ENCODE measurements at regions not wholly inside any gene's neighbourhood (a gene's known extent, or its start where the extent isn't known, plus 50 kb on each side); places are given as distances from the start of the nearest gene placed in this dataset.

GRCh38 chr6:72559555-72559954 is 62.3 kb upstream of the KCNQ5 start:
- H4K91ac ChIP-seq (ENCODE audit: insufficient read depth, low read depth, low read length), result no peak overlapping the region
- H2BK5ac ChIP-seq (ENCODE audit: low read depth, low read length, poor library complexity, severe bottlenecking), result no peak overlapping the region
- H3K27ac ChIP-seq (ENCODE audit: insufficient read depth, low read length), result no peak overlapping the region
- no peak overlapping the region for H3K56ac ChIP-seq (ENCODE audit: extremely low read depth, insufficient read depth, low read length)
- H3K9me3 ChIP-seq (ENCODE audit: control insufficient read depth, insufficient read depth, low read length), result no peaks in the 10 kb centered on the region
- no peaks in the 10 kb centered on the region for H3K9me1 ChIP-seq (ENCODE audit: insufficient read depth, low read length)
- no peak overlapping the region for H2BK20ac ChIP-seq (ENCODE audit: low read depth, low read length)
- H3K79me1 ChIP-seq (ENCODE audit: low read depth in 1 of 2, low read length in 2 of 2), result no peaks in the 10 kb centered on the region; a peak in 1 of 4 replicates
- no peaks in the 10 kb centered on the region for H3K27me3 ChIP-seq (ENCODE audit: control insufficient read depth, insufficient read depth, low read length)
- DNase-seq (no peak), ATAC-seq (ENCODE audit: low read depth) (no peak)
- in situ Hi-C loops (cut with MboI; ENCODE audit: low sequenced_read_pairs), result no loop called here
- peak overlapping the region; percentile 38; the same call in 1 of the 2 replicates for H2BK120ac ChIP-seq (ENCODE audit: low read depth, low read length)
- TF ChIP-seq ELK1 (IDR thresholded peaks at IDR 0.05; ENCODE audit: borderline replicate concordance, low read depth, low read length) (no peak), CEBPB (IDR thresholded peaks at IDR 0.05; ENCODE audit: low read depth, low read length) (no peak)
- WGBS, 2 experiments (ENCODE audit: extremely low coverage in 2 of 2, insufficient read length in 1 of 2), result no CpG with 5 or more reads among the region's 3 CpGs
- no peak overlapping the region for H3K4me3 ChIP-seq (ENCODE audit: insufficient read depth, low read depth, low read length)
- dilution Hi-C loops (cut with HindIII; ENCODE audit: low sequenced_read_pairs, unreplicated experiment), result no loop called here
- no peaks in the 10 kb centered on the region for H3K36me3 ChIP-seq (ENCODE audit: control insufficient read depth, insufficient read depth, low read length)
- no peak overlapping the region for H3K4ac ChIP-seq (ENCODE audit: low read depth, low read length)
- H2AK9ac ChIP-seq (replicated peaks; ENCODE audit: low read depth, low read length, poor library complexity), result no peak overlapping the region
- CTCF ChIA-PET, result no interaction called here
- no peak overlapping the region for H3K9ac ChIP-seq (ENCODE audit: low read depth, low read length)
- H2AK5ac ChIP-seq (ENCODE audit: low read depth, low read length), result no peak overlapping the region
- no peak overlapping the region; a peak in 1 of 4 replicates for H4K8ac ChIP-seq (ENCODE audit: low read depth in 2 of 2, low read length in 2 of 2)
- H2AFZ ChIP-seq (replicated peaks; ENCODE audit: low read length, poor library complexity), result no peak overlapping the region
- no TSS peak for BruUV-seq (replicated peaks)
- peaks cover 10% of the 10 kb centered on the region; the same call in 1 of the 2 replicates for H3K4me1 ChIP-seq (ENCODE audit: control insufficient read depth, insufficient read depth, low read length)
- H4K20me1 ChIP-seq (ENCODE audit: insufficient read depth, low read length), result no peaks in the 10 kb centered on the region
- no peak overlapping the region for H3K4me2 ChIP-seq (ENCODE audit: low read depth, low read length)
- H3K18ac ChIP-seq (ENCODE audit: low read depth, low read length), result no peak overlapping the region
- POLR2A ChIA-PET (ENCODE audit: unreplicated experiment), result no interaction called here
- 0 out of 3 replicates have a peak overlapping the region, but pooled peaks have one; percentile 64 for H2BK15ac ChIP-seq (ENCODE audit: low read depth, low read length)
- H3K14ac ChIP-seq (replicated peaks; ENCODE audit: low read depth, low read length), result no peak overlapping the region
- H3K23ac ChIP-seq (ENCODE audit: low read depth, low read length), result no peak overlapping the region
- no peak overlapping the region for H4K5ac ChIP-seq (ENCODE audit: low read depth, low read length)
- intact Hi-C loops (cut with micrococcal nuclease), result no loop called here
